GM12878 (cell line): ENCODE measurements at regions not wholly inside any gene's neighbourhood (a gene's known extent, or its start where the extent isn't known, plus 50 kb on each side); places are given as distances from the start of the nearest gene placed in this dataset.

Experiments
- ATF7 ChIP-seq: fragments of 450-650 bp; IDR thresholded peaks from 2 replicates; pipeline ENCODE4 v1.6.1; 2016; ENCODE audit warnings: low read depth, mild to moderate bottlenecking
- FOXM1 ChIP-seq: IDR thresholded peaks from 2 replicates; pipeline ENCODE4 v1.6.1; 2012; ENCODE audit warnings: low read depth, mild to moderate bottlenecking, inconsistent platforms, low read length, moderate library complexity
- TF ChIP-seq, protein P1 (sequence below): fragments of 450-650 bp; formaldehyde crosslinking; IDR thresholded peaks from 2 replicates; pipeline ENCODE4 v1.4.0; 2020; ENCODE audit warnings: mild to moderate bottlenecking, moderate library complexity
- TF ChIP-seq, protein P2 (sequence below), 3 experiments: IDR thresholded peaks in 2 of 3; conservative IDR thresholded peaks in 1 of 3; 2 replicates each; pipeline ENCODE4 v1.5.1; 2011; ENCODE audit warnings: low read depth in 3 of 3, low read length in 3 of 3, mild to moderate bottlenecking in 3 of 3, control low read depth in 2 of 3, moderate library complexity in 2 of 3, inconsistent platforms in 1 of 3, mixed read lengths in 1 of 3; ENCODE audit not compliant: control insufficient read depth in 2 of 3, insufficient read depth in 1 of 3; ENCODE audit errors: extremely low read depth in 1 of 3
- TF ChIP-seq, protein P3 (sequence below): IDR thresholded peaks from 2 replicates; pipeline ENCODE4 v1.6.1; 2011; ENCODE audit warnings: low read depth, mild to moderate bottlenecking, low read length, moderate library complexity, borderline replicate concordance; ENCODE audit errors: extremely low read depth

DNA sequence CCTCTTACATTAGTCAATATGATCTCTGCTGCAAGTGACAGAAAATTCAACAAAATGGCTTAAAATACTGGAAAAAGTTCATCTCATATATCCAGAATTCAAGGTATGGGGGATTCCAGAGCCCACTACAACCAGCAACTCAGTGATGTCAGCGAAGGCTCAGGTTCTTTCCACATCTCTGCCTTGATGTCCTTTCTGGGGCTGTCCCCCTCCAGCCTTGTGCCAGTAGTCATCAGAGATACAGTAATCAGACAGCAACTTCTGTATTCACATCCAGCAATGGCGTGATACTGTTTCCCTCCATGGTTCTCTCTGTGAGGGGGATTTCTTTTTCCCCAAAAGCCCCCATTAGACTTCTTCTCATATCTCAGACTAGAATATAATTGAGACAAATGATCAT lies 103.4 kb upstream of the USP47 start:
- TF ChIP-seq, protein P1, sequence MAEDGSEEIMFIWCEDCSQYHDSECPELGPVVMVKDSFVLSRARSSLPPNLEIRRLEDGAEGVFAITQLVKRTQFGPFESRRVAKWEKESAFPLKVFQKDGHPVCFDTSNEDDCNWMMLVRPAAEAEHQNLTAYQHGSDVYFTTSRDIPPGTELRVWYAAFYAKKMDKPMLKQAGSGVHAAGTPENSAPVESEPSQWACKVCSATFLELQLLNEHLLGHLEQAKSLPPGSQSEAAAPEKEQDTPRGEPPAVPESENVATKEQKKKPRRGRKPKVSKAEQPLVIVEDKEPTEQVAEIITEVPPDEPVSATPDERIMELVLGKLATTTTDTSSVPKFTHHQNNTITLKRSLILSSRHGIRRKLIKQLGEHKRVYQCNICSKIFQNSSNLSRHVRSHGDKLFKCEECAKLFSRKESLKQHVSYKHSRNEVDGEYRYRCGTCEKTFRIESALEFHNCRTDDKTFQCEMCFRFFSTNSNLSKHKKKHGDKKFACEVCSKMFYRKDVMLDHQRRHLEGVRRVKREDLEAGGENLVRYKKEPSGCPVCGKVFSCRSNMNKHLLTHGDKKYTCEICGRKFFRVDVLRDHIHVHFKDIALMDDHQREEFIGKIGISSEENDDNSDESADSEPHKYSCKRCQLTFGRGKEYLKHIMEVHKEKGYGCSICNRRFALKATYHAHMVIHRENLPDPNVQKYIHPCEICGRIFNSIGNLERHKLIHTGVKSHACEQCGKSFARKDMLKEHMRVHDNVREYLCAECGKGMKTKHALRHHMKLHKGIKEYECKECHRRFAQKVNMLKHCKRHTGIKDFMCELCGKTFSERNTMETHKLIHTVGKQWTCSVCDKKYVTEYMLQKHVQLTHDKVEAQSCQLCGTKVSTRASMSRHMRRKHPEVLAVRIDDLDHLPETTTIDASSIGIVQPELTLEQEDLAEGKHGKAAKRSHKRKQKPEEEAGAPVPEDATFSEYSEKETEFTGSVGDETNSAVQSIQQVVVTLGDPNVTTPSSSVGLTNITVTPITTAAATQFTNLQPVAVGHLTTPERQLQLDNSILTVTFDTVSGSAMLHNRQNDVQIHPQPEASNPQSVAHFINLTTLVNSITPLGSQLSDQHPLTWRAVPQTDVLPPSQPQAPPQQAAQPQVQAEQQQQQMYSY: no peak
- TF ChIP-seq, protein P2, sequence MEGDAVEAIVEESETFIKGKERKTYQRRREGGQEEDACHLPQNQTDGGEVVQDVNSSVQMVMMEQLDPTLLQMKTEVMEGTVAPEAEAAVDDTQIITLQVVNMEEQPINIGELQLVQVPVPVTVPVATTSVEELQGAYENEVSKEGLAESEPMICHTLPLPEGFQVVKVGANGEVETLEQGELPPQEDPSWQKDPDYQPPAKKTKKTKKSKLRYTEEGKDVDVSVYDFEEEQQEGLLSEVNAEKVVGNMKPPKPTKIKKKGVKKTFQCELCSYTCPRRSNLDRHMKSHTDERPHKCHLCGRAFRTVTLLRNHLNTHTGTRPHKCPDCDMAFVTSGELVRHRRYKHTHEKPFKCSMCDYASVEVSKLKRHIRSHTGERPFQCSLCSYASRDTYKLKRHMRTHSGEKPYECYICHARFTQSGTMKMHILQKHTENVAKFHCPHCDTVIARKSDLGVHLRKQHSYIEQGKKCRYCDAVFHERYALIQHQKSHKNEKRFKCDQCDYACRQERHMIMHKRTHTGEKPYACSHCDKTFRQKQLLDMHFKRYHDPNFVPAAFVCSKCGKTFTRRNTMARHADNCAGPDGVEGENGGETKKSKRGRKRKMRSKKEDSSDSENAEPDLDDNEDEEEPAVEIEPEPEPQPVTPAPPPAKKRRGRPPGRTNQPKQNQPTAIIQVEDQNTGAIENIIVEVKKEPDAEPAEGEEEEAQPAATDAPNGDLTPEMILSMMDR (IDR thresholded peaks at IDR 0.05 in 2 of 3, conservative IDR thresholded peaks at IDR 0.05 in 1 of 3; ENCODE audit: control insufficient read depth in 2 of 3, extremely low read depth in 1 of 3, insufficient read depth in 1 of 3, low read depth in 3 of 3, low read length in 3 of 3): no peak
- TF ChIP-seq FOXM1: no peak
- TF ChIP-seq, protein P3, sequence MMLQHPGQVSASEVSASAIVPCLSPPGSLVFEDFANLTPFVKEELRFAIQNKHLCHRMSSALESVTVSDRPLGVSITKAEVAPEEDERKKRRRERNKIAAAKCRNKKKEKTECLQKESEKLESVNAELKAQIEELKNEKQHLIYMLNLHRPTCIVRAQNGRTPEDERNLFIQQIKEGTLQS: no peak
- no peak for TF ChIP-seq ATF7
